BE2C (cell line): ENCODE measurements at regions not wholly inside any gene's neighbourhood (a gene's known extent, or its start where the extent isn't known, plus 50 kb on each side); places are given as distances from the start of the nearest gene placed in this dataset.
A peak's percentile ranks its signal among the peaks of the same experiment; 100 is the strongest.

Source experiments
- DNase-seq: peaks from one replicate; pipeline ENCODE4 v3.0.0-alpha.2; 2020
- H3K27me3 ChIP-seq: fragments of 250-450 bp; sonication (Bioruptor Pico); 2 replicates; pipeline ENCODE4 v1.5.1; 2020; ENCODE audit warnings: mild to moderate bottlenecking
- H3K36me3 ChIP-seq: fragments of 250-450 bp; sonication (Bioruptor Pico); 2 replicates; pipeline ENCODE4 v1.5.1; 2020; ENCODE audit warnings: mild to moderate bottlenecking
- H3K4me1 ChIP-seq: fragments of 250-450 bp; sonication (Bioruptor Pico); 2 replicates; pipeline ENCODE4 v1.5.1; 2020
- H3K4me3 ChIP-seq: 2 replicates; pipeline ENCODE4 v1.5.1; 2011; ENCODE audit warnings: low read depth, low read length
- H3K9me3 ChIP-seq: fragments of 250-450 bp; sonication (Bioruptor Pico); 2 replicates; pipeline ENCODE4 v1.5.1; 2020
- TF ChIP-seq, protein P1 (sequence below): IDR thresholded peaks from 2 replicates; pipeline ENCODE4 v1.5.1; 2012; ENCODE audit warnings: mild to moderate bottlenecking, low read depth, low read length

DNA sequence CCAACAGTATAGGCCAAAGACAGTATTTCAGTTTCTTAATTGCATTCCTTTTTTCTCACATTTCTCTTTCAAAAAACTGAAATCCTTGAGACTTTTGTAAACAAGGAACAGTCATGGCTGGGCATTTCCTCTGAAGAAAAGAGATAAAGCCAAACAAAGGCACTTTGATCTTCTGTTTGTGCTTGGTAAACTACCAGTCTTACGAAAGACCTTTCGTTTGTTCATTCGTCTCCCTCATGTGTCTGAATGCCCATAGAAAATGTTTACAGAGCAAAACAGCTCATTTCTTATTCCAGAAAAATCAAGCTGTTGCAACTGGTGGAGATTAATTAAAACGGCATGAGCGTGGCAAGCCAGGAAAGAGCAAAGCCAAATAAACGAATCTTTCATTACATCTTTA lies 178.0 kb downstream of the GASK1B start:
- no peaks in the 10 kb centered on the region for H3K9me3 ChIP-seq
- TF ChIP-seq, protein P1, sequence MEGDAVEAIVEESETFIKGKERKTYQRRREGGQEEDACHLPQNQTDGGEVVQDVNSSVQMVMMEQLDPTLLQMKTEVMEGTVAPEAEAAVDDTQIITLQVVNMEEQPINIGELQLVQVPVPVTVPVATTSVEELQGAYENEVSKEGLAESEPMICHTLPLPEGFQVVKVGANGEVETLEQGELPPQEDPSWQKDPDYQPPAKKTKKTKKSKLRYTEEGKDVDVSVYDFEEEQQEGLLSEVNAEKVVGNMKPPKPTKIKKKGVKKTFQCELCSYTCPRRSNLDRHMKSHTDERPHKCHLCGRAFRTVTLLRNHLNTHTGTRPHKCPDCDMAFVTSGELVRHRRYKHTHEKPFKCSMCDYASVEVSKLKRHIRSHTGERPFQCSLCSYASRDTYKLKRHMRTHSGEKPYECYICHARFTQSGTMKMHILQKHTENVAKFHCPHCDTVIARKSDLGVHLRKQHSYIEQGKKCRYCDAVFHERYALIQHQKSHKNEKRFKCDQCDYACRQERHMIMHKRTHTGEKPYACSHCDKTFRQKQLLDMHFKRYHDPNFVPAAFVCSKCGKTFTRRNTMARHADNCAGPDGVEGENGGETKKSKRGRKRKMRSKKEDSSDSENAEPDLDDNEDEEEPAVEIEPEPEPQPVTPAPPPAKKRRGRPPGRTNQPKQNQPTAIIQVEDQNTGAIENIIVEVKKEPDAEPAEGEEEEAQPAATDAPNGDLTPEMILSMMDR: no peak
- H3K36me3 ChIP-seq: no peaks in the 10 kb centered on the region
- H3K27me3 ChIP-seq: no peaks in the 10 kb centered on the region
- no peaks in the 10 kb centered on the region for H3K4me1 ChIP-seq
- H3K4me3 ChIP-seq: no peak overlapping the region
- DNase-seq: no peak

DNA sequence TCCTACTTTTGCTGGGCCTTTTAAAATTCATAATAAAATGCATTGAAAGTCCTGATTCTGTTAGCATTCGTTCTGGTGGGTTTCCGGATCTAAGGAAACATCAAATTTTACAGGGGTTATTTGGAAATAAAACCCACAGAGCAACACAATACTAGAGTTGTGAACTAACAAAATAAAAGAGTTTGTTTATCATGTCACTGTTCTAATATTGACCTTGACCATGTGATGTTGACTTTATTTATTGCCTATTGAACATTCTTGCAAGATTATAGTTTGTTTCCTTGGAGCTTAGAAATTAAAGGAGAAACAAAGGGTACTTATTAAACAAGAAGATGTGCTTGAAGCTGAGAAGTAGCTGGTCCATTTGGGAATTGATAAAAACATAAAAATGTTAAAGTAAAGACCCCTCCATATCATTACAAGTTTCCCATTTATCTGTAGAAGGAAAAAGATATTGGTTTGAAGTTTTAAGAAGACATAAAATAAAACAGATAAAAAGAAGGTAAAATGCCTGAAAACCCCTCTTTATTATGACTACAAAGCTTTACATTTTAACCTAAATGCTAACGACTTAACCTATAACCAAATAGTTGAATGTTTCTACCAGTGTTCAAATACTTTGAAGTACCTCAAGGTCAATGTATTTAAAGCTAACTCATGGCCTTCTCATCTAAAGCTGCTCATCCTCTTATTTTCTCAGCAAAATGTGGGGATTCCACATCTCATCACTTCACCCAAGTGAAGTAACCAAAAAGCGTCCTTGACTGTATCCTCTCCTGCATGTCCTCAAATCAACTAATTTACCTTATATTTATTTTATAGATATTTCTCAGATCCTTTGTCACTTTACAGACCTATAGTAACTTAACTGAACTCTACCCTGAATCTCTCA lies 179.6 kb downstream of the GASK1B start:
- TF ChIP-seq, protein P1: no peak
- no peaks in the 10 kb centered on the region for H3K4me1 ChIP-seq
- DNase-seq: no peak

DNA sequence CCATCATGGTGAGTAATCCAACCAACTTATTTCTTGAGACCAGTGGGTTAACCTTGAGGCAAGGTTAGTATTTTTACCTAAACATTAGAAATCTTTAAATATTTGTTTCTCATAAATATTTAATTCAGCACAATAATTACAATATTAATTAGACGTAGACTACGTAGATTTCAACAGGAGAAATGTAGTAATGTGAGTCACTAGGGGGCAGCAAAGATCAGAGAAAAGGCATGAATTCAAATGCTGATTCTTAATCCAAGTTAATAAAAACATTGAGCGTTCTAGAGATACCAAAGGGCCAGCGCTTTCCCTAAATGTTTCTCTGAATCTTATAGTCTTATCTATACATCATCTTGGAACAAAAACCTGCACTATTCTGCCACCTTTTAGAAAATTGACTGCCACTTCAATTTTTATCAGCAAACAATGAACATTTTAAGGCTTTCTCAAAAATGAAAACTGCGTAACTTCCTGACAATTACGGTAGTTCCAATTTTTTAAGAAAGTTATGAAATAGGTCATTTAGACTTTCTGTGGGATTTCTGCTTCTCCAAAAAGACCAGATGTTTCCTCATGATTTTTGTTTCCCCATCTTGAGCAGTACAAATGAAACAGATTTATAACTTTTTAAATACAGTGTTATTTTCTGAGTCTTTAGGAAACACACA lies 180.7 kb downstream of the GASK1B start:
- TF ChIP-seq, protein P1: peak; percentile 70

More for the DNA sequence above, 179.6 kb downstream of the GASK1B start:
- Histone ChIP-seq H3K36me3 (no peaks in the 10 kb centered on the region), H3K9me3 (no peaks in the 10 kb centered on the region), H3K27me3 (no peaks in the 10 kb centered on the region), H3K4me3 (no peak overlapping the region)

DNA sequence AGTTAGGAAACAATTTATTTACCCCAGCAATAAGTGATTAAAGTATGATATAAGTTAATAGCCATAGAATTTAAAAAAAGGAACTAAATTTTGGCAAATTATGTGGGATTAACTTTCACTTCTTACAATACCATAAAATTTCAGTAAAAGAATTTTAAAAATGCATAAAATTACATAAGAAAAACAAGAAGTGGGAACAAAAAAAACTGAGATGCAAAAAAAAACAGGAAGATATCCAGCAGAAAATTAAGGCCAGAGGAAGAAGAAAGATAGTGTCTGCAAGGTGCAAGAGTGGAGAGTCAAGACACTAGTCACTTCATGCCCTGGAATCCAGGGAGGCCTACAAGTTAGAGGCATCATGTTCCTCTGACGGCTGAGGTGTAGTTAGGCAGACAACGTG lies 184.2 kb downstream of the GASK1B start:
- H3K4me1 ChIP-seq: no peaks in the 10 kb centered on the region
- H3K9me3 ChIP-seq: no peaks in the 10 kb centered on the region
- TF ChIP-seq, protein P1: no peak
- no peak for DNase-seq
- no peaks in the 10 kb centered on the region for H3K36me3 ChIP-seq
- no peak overlapping the region for H3K4me3 ChIP-seq
- H3K27me3 ChIP-seq: no peaks in the 10 kb centered on the region

More for the DNA sequence above, 180.7 kb downstream of the GASK1B start:
- H3K36me3 ChIP-seq: no peaks in the 10 kb centered on the region
- H3K4me1 ChIP-seq: no peaks in the 10 kb centered on the region
- no peaks in the 10 kb centered on the region for H3K9me3 ChIP-seq
- DNase-seq: peak; percentile 50
- H3K4me3 ChIP-seq: no peak overlapping the region
- no peaks in the 10 kb centered on the region for H3K27me3 ChIP-seq

DNA sequence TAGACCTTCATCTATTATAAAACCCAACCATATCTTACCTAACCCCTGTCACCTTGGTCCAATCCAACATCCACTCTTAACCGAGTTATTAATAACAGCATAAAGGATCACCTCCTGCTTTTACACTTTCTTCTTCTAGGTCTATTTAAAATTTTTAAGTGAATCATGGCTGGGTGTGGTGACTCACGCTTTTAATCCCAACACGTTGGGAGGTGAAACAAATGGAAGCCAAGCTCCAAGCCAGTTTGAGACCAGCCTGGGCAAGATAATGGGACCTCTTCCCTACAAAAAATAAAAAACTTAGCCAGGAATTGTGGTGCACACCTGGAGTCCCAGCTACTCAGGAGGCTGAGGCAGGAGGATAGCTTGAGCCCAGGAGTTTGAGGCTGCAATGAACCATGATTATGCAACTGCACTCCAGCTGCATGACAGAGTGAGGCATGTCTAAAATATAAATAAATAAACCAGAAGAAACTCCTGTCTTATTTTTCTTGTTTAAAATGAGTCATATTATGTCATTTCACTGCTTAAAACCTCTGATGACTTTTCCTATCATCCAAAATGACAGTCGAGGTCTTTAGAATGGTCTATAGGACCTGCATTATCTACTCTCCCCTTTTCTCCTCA lies 188.4 kb downstream of the GASK1B start:
- no peaks in the 10 kb centered on the region for H3K27me3 ChIP-seq
- no peak for DNase-seq
- no peak overlapping the region for H3K4me3 ChIP-seq
- H3K36me3 ChIP-seq: no peaks in the 10 kb centered on the region
- TF ChIP-seq, protein P1: no peak
- H3K9me3 ChIP-seq: no peaks in the 10 kb centered on the region
- H3K4me1 ChIP-seq: no peaks in the 10 kb centered on the region
